IPS-NIHi11 (cell line): ENCODE measurements at regions not wholly inside any gene's neighbourhood (a gene's known extent, or its start where the extent isn't known, plus 50 kb on each side); places are given as distances from the start of the nearest gene placed in this dataset.
"Not testable (repeated sequence)": the region's sequence is repeated elsewhere in the genome, so short reads cannot be mapped to it uniquely, and the experiment has no call there.

Experiments
- DNase-seq: peaks from one replicate; pipeline ENCODE4 v3.0.0; 2012; ENCODE audit warnings: mixed read lengths, low spot score

- not testable (repeated sequence) for DNase-seq
These were observed 161.8 kb downstream of the GOSR1 start for GRCh38 chr17:30638968-30639367.

- not testable (repeated sequence) for DNase-seq
These were observed 154.4 kb downstream of the GOSR1 start for GRCh38 chr17:30631651-30632050.

- not testable (repeated sequence) for DNase-seq
These were observed 148.2 kb downstream of the GOSR1 start for GRCh38 chr17:30625380-30625779.

GRCh38 chr17:30624180-30624579 lies 147.0 kb downstream of the GOSR1 start:
- not testable (repeated sequence) for DNase-seq

GRCh38 chr17:30609682-30610081 lies 132.5 kb downstream of the GOSR1 start:
- DNase-seq: not testable (repeated sequence)

GRCh38 chr17:30605523-30605922 lies 128.3 kb downstream of the GOSR1 start:
- DNase-seq: no peak

GRCh38 chr17:30605027-30605426 lies 127.8 kb downstream of the GOSR1 start:
- DNase-seq: no peak

- not testable (repeated sequence) for DNase-seq
These were observed 125.2 kb downstream of the GOSR1 start for GRCh38 chr17:30602396-30602795.

GRCh38 chr17:30601984-30602383 lies 124.8 kb downstream of the GOSR1 start:
- not testable (repeated sequence) for DNase-seq

GRCh38 chr17:30600830-30601494 lies 123.8 kb downstream of the GOSR1 start:
- DNase-seq: no peak

- DNase-seq: peak; percentile 95
These were observed 123.0 kb downstream of the GOSR1 start for GRCh38 chr17:30600060-30600829.

GRCh38 chr17:30599428-30600059 lies 122.3 kb downstream of the GOSR1 start:
- no peak for DNase-seq

- DNase-seq: no peak
These were observed 120.6 kb downstream of the GOSR1 start for GRCh38 chr17:30597776-30598288.

GRCh38 chr17:30596948-30597775 lies 120.0 kb downstream of the GOSR1 start:
- DNase-seq: not testable (repeated sequence)

- not testable (repeated sequence) for DNase-seq
These were observed 117.8 kb downstream of the GOSR1 start for GRCh38 chr17:30594953-30595371.

- no peak for DNase-seq
These were observed 117.2 kb downstream of the GOSR1 start for GRCh38 chr17:30594223-30594952.

- no peak for DNase-seq
These were observed 113.0 kb downstream of the GOSR1 start for GRCh38 chr17:30590081-30590733.

GRCh38 chr17:30589431-30589830 lies 112.2 kb downstream of the GOSR1 start:
- no peak for DNase-seq

- no peak for DNase-seq
These were observed 111.6 kb downstream of the GOSR1 start for GRCh38 chr17:30588798-30589247.

- no peak for DNase-seq
These were observed 109.8 kb downstream of the GOSR1 start for GRCh38 chr17:30586818-30587595.
